ENCODE measurements at regions not wholly inside any gene's neighbourhood (a gene's known extent, or its start where the extent isn't known, plus 50 kb on each side); places are given as distances from the start of the nearest gene placed in this dataset.
A peak's percentile ranks its signal among the peaks of the same experiment; 100 is the strongest.

DNA sequence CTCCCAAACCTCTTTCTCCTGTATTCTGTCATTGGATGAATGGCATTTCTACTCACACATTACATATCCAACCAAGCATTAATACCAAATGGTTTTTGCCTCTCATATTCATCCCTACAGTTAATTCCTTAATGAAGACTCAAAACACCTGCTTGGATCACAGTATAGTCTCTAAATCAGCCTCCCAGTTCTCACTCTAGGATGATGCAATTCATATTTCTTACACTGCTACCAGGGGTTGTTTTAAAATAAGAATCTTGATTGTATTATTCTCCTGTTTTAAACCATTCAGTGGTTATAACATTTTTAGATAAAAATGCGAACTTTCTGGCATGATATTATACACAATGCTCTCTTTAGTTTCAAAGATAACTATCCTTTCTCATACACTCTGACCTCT, 281.4 kb upstream of the ZEB2 start:
- no peaks in the 10 kb centered on the region for H3K27me3 Mint-ChIP-seq (ENCODE audit: low read depth)
- no peaks in the 10 kb centered on the region for H3K36me3 Mint-ChIP-seq (ENCODE audit: low read depth)
- H3K4me3 Mint-ChIP-seq = no peak overlapping the region
- TF ChIP-seq CTCF (IDR thresholded peaks at IDR 0.05; ENCODE audit: unreplicated experiment in 3 of 3) = no peak
- peaks cover 17% of the 10 kb centered on the region for H3K4me1 Mint-ChIP-seq
- no peak overlapping the region for H3K27ac Mint-ChIP-seq
- no peaks in the 10 kb centered on the region for H3K9me3 Mint-ChIP-seq

DNA sequence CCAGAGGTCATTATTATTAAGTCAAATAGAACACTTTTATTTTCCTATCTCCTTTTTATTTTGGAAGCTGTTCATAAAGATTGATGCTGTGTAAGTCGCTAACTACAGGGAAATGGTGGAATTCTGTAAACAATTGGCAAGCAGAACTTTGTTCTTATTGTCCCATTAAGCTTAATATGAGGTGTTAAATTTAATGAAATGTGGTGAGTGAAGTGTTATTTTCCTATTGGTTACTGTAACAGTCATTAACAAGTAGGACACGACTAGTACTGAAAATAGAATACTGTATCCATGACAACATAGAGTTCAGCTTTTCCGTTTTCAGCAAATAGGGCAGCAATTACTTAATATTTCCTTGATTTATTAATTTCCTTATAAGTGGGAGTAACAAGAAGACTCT, 279.1 kb upstream of the ZEB2 start:
- no peak overlapping the region for H3K4me3 Mint-ChIP-seq
- no peak for TF ChIP-seq CTCF (IDR thresholded peaks at IDR 0.05; ENCODE audit: unreplicated experiment in 3 of 3)
- no peaks in the 10 kb centered on the region for H3K36me3 Mint-ChIP-seq (ENCODE audit: low read depth)
- no peaks in the 10 kb centered on the region for H3K27me3 Mint-ChIP-seq (ENCODE audit: low read depth)
- H3K4me1 Mint-ChIP-seq = peaks cover 21% of the 10 kb centered on the region
- H3K9me3 Mint-ChIP-seq = no peaks in the 10 kb centered on the region
- peak overlapping the region in 2 of 3 experiments; percentile 49 to 72 for H3K27ac Mint-ChIP-seq

GRCh38 chr2:144798034-144798433, 278.1 kb upstream of the ZEB2 start:
- TF ChIP-seq CTCF (IDR thresholded peaks at IDR 0.05; ENCODE audit: unreplicated experiment in 3 of 3) = no peak
- H3K27ac Mint-ChIP-seq = peak overlapping the region; percentile 49 to 72 (median 54)
- no peaks in the 10 kb centered on the region for H3K27me3 Mint-ChIP-seq (ENCODE audit: low read depth)
- no peak overlapping the region for H3K4me3 Mint-ChIP-seq
- H3K36me3 Mint-ChIP-seq (ENCODE audit: low read depth) = no peaks in the 10 kb centered on the region
- H3K4me1 Mint-ChIP-seq = peaks cover 21% of the 10 kb centered on the region
- H3K9me3 Mint-ChIP-seq = no peaks in the 10 kb centered on the region

- Mint-ChIP-seq H3K9me3 (no peaks in the 10 kb centered on the region), H3K4me1 (peaks cover 21% of the 10 kb centered on the region)
- TF ChIP-seq CTCF (IDR thresholded peaks at IDR 0.05; ENCODE audit: unreplicated experiment in 3 of 3) = no peak
These were observed 277.0 kb upstream of the ZEB2 start for GRCh38 chr2:144796936-144797335.

GRCh38 chr2:144796164-144796563, 276.2 kb upstream of the ZEB2 start:
- H3K27ac Mint-ChIP-seq = peak overlapping the region; percentile 70 to 88 (median 81)

More at GRCh38 chr2:144796936-144797335, 277.0 kb upstream of the ZEB2 start:
- H3K27me3 Mint-ChIP-seq (ENCODE audit: low read depth) = no peaks in the 10 kb centered on the region
- H3K36me3 Mint-ChIP-seq (ENCODE audit: low read depth) = no peaks in the 10 kb centered on the region
- H3K27ac Mint-ChIP-seq = peak overlapping the region; percentile 70 to 88 (median 81)
- no peak overlapping the region for H3K4me3 Mint-ChIP-seq

More at GRCh38 chr2:144796164-144796563, 276.2 kb upstream of the ZEB2 start:
- no peaks in the 10 kb centered on the region for H3K27me3 Mint-ChIP-seq (ENCODE audit: low read depth)
- H3K4me3 Mint-ChIP-seq = no peak overlapping the region
- H3K9me3 Mint-ChIP-seq = no peaks in the 10 kb centered on the region
- no peaks in the 10 kb centered on the region for H3K36me3 Mint-ChIP-seq (ENCODE audit: low read depth)
- peaks cover 21% of the 10 kb centered on the region for H3K4me1 Mint-ChIP-seq
- no peak for TF ChIP-seq CTCF (IDR thresholded peaks at IDR 0.05; ENCODE audit: unreplicated experiment in 3 of 3)
